ENCODE measurements at regions not wholly inside any gene's neighbourhood (a gene's known extent, or its start where the extent isn't known, plus 50 kb on each side); places are given as distances from the start of the nearest gene placed in this dataset.

GRCh38 chr9:28563291-28563934, 990.1 kb upstream of the C9orf72 start:
- WGBS = 89% methylated on average over 5 of the region's 7 CpGs
- Histone ChIP-seq H3K4ac (ENCODE audit: low read depth in 1 of 2, low read length in 2 of 2) (no peak overlapping the region), H3K79me1 (replicated peaks; ENCODE audit: low read length, poor library complexity, severe bottlenecking) (no peaks in the 10 kb centered on the region), H3K27me3 (ENCODE audit: control insufficient read depth in 1 of 2, insufficient read depth in 1 of 2, low read length in 2 of 2) (no peaks in the 10 kb centered on the region), H2BK120ac (ENCODE audit: low read depth, low read length) (no peak overlapping the region), H3K27ac (ENCODE audit: low read length, poor library complexity, severe bottlenecking) (no peak overlapping the region), H3K4me3 (ENCODE audit: insufficient read depth in 1 of 2, low read depth in 1 of 2, low read length in 2 of 2) (no peak overlapping the region), H4K91ac (ENCODE audit: low read length) (no peak overlapping the region), H2AFZ (ENCODE audit: low read depth, low read length) (no peak overlapping the region), H2AK5ac (ENCODE audit: low read length, severe bottlenecking) (no peak overlapping the region), H3K4me1 (ENCODE audit: control insufficient read depth, insufficient read depth, low read depth, low read length) (no peaks in the 10 kb centered on the region), H3K4me2 (ENCODE audit: low read length, poor library complexity, severe bottlenecking) (no peak overlapping the region), H2BK15ac (ENCODE audit: low read depth, poor library complexity, severe bottlenecking) (no peak overlapping the region), H2BK5ac (ENCODE audit: low read depth, low read length, poor library complexity, severe bottlenecking) (no peak overlapping the region), H3K9me3 (ENCODE audit: control insufficient read depth, low read length) (no peaks in the 10 kb centered on the region), H2BK12ac (ENCODE audit: low read length in 2 of 2) (no peak overlapping the region), H4K8ac (ENCODE audit: low read length) (no peak overlapping the region), H3K23ac (ENCODE audit: low read length in 2 of 2) (no peak overlapping the region), H3K18ac (ENCODE audit: low read depth in 1 of 2, low read length in 2 of 2) (no peak overlapping the region), H3K36me3 (ENCODE audit: control insufficient read depth in 1 of 2, insufficient read depth in 2 of 2, low read depth in 1 of 2, low read length in 2 of 2) (no peaks in the 10 kb centered on the region), H3K14ac (ENCODE audit: low read length in 2 of 2) (no peak overlapping the region), H3K9ac (ENCODE audit: low read length) (no peak overlapping the region)
- no peak for DNase-seq

- H2BK5ac ChIP-seq (ENCODE audit: low read depth, low read length, poor library complexity, severe bottlenecking) = no peak overlapping the region
- no peak overlapping the region for H2BK12ac ChIP-seq (ENCODE audit: low read length in 2 of 2)
- H3K18ac ChIP-seq (ENCODE audit: low read depth in 1 of 2, low read length in 2 of 2) = no peak overlapping the region
- WGBS = no CpG with 5 or more reads among the region's 1 CpG
- no peak overlapping the region for H4K91ac ChIP-seq (ENCODE audit: low read length)
- H3K36me3 ChIP-seq (ENCODE audit: control insufficient read depth in 1 of 2, insufficient read depth in 2 of 2, low read depth in 1 of 2, low read length in 2 of 2) = no peaks in the 10 kb centered on the region
- H3K9ac ChIP-seq (ENCODE audit: low read length) = no peak overlapping the region
- no peak overlapping the region for H3K27ac ChIP-seq (ENCODE audit: low read length, poor library complexity, severe bottlenecking)
- H3K4ac ChIP-seq (ENCODE audit: low read depth in 1 of 2, low read length in 2 of 2) = no peak overlapping the region
- no peak overlapping the region for H2BK15ac ChIP-seq (ENCODE audit: low read depth, poor library complexity, severe bottlenecking)
- no peak overlapping the region for H2AFZ ChIP-seq (ENCODE audit: low read depth, low read length)
- no peak overlapping the region for H2BK120ac ChIP-seq (ENCODE audit: low read depth, low read length)
- H3K27me3 ChIP-seq (ENCODE audit: control insufficient read depth in 1 of 2, insufficient read depth in 1 of 2, low read length in 2 of 2) = no peaks in the 10 kb centered on the region
- H3K23ac ChIP-seq (ENCODE audit: low read length in 2 of 2) = no peak overlapping the region
- no peak for DNase-seq
- H2AK5ac ChIP-seq (ENCODE audit: low read length, severe bottlenecking) = no peak overlapping the region
- no peak overlapping the region for H4K8ac ChIP-seq (ENCODE audit: low read length)
- no peak overlapping the region for H3K14ac ChIP-seq (ENCODE audit: low read length in 2 of 2)
- H3K4me2 ChIP-seq (ENCODE audit: low read length, poor library complexity, severe bottlenecking) = no peak overlapping the region
- no peaks in the 10 kb centered on the region for H3K4me1 ChIP-seq (ENCODE audit: control insufficient read depth, insufficient read depth, low read depth, low read length)
- H3K79me1 ChIP-seq (replicated peaks; ENCODE audit: low read length, poor library complexity, severe bottlenecking) = no peaks in the 10 kb centered on the region
- no peak overlapping the region for H3K4me3 ChIP-seq (ENCODE audit: insufficient read depth in 1 of 2, low read depth in 1 of 2, low read length in 2 of 2)
- peaks cover 8% of the 10 kb centered on the region for H3K9me3 ChIP-seq (ENCODE audit: control insufficient read depth, low read length)
Observed at GRCh38 chr9:28583832-28584231, 1010.6 kb upstream of the C9orf72 start.

GRCh38 chr9:28584542-28584941, 1011.3 kb upstream of the C9orf72 start:
- Histone ChIP-seq H3K14ac (ENCODE audit: low read length in 2 of 2) (no peak overlapping the region), H2BK5ac (ENCODE audit: low read depth, low read length, poor library complexity, severe bottlenecking) (no peak overlapping the region), H3K9me3 (ENCODE audit: control insufficient read depth, low read length) (peaks cover 8% of the 10 kb centered on the region), H2AFZ (ENCODE audit: low read depth, low read length) (no peak overlapping the region), H3K27ac (ENCODE audit: low read length, poor library complexity, severe bottlenecking) (no peak overlapping the region), H3K18ac (ENCODE audit: low read depth in 1 of 2, low read length in 2 of 2) (no peak overlapping the region), H4K91ac (ENCODE audit: low read length) (no peak overlapping the region), H3K4ac (ENCODE audit: low read depth in 1 of 2, low read length in 2 of 2) (no peak overlapping the region), H2AK5ac (ENCODE audit: low read length, severe bottlenecking) (no peak overlapping the region), H3K4me2 (ENCODE audit: low read length, poor library complexity, severe bottlenecking) (no peak overlapping the region), H4K8ac (ENCODE audit: low read length) (no peak overlapping the region), H3K9ac (ENCODE audit: low read length) (no peak overlapping the region), H3K27me3 (ENCODE audit: control insufficient read depth in 1 of 2, insufficient read depth in 1 of 2, low read length in 2 of 2) (no peaks in the 10 kb centered on the region), H3K79me1 (replicated peaks; ENCODE audit: low read length, poor library complexity, severe bottlenecking) (no peaks in the 10 kb centered on the region), H2BK120ac (ENCODE audit: low read depth, low read length) (no peak overlapping the region), H2BK15ac (ENCODE audit: low read depth, poor library complexity, severe bottlenecking) (no peak overlapping the region), H3K23ac (ENCODE audit: low read length in 2 of 2) (no peak overlapping the region), H3K4me3 (ENCODE audit: insufficient read depth in 1 of 2, low read depth in 1 of 2, low read length in 2 of 2) (no peak overlapping the region), H3K4me1 (ENCODE audit: control insufficient read depth, insufficient read depth, low read depth, low read length) (no peaks in the 10 kb centered on the region), H2BK12ac (ENCODE audit: low read length in 2 of 2) (no peak overlapping the region), H3K36me3 (ENCODE audit: control insufficient read depth in 1 of 2, insufficient read depth in 2 of 2, low read depth in 1 of 2, low read length in 2 of 2) (no peaks in the 10 kb centered on the region)
- no CpG with 5 or more reads among the region's 2 CpGs for WGBS
- DNase-seq = no peak

GRCh38 chr9:28587052-28587451, 1013.8 kb upstream of the C9orf72 start:
- Histone ChIP-seq H2BK12ac (ENCODE audit: low read length in 2 of 2) (no peak overlapping the region), H3K9ac (ENCODE audit: low read length) (no peak overlapping the region), H2BK15ac (ENCODE audit: low read depth, poor library complexity, severe bottlenecking) (no peak overlapping the region), H3K4me3 (ENCODE audit: insufficient read depth in 1 of 2, low read depth in 1 of 2, low read length in 2 of 2) (no peak overlapping the region), H2AK5ac (ENCODE audit: low read length, severe bottlenecking) (no peak overlapping the region), H3K23ac (ENCODE audit: low read length in 2 of 2) (no peak overlapping the region), H3K27ac (ENCODE audit: low read length, poor library complexity, severe bottlenecking) (no peak overlapping the region), H3K27me3 (ENCODE audit: control insufficient read depth in 1 of 2, insufficient read depth in 1 of 2, low read length in 2 of 2) (no peaks in the 10 kb centered on the region), H3K14ac (ENCODE audit: low read length in 2 of 2) (no peak overlapping the region), H3K18ac (ENCODE audit: low read depth in 1 of 2, low read length in 2 of 2) (no peak overlapping the region), H2BK5ac (ENCODE audit: low read depth, low read length, poor library complexity, severe bottlenecking) (no peak overlapping the region), H3K9me3 (ENCODE audit: control insufficient read depth, low read length) (peaks cover 14% of the 10 kb centered on the region), H2AFZ (ENCODE audit: low read depth, low read length) (no peak overlapping the region), H3K4me2 (ENCODE audit: low read length, poor library complexity, severe bottlenecking) (no peak overlapping the region), H2BK120ac (ENCODE audit: low read depth, low read length) (no peak overlapping the region), H4K91ac (ENCODE audit: low read length) (no peak overlapping the region), H4K8ac (ENCODE audit: low read length) (no peak overlapping the region), H3K36me3 (ENCODE audit: control insufficient read depth in 1 of 2, insufficient read depth in 2 of 2, low read depth in 1 of 2, low read length in 2 of 2) (no peaks in the 10 kb centered on the region), H3K4ac (ENCODE audit: low read depth in 1 of 2, low read length in 2 of 2) (no peak overlapping the region), H3K79me1 (replicated peaks; ENCODE audit: low read length, poor library complexity, severe bottlenecking) (no peaks in the 10 kb centered on the region), H3K4me1 (ENCODE audit: control insufficient read depth, insufficient read depth, low read depth, low read length) (no peaks in the 10 kb centered on the region)
- WGBS = 88% methylated on average over 1 of the region's 1 CpG
- no peak for DNase-seq
